Neural crest cell (in vitro differentiated cells): ENCODE measurements at regions not wholly inside any gene's neighbourhood (a gene's known extent, or its start where the extent isn't known, plus 50 kb on each side); places are given as distances from the start of the nearest gene placed in this dataset.
A peak's percentile ranks its signal among the peaks of the same experiment; 100 is the strongest.

Experiments used
- DNase-seq: peaks from one replicate; pipeline ENCODE4 v3.0.0; 2021; ENCODE audit warnings: low read depth, mixed read lengths, low spot score
- H3K27ac Mint-ChIP-seq: one replicate; pipeline ENCODE4 v1.8.0; 2021; ENCODE audit warnings: mild to moderate bottlenecking, mixed read lengths; ENCODE audit not compliant: unreplicated experiment
- H3K27me3 Mint-ChIP-seq: 2 replicates; pipeline ENCODE4 v1.8.0; 2021; ENCODE audit warnings: low read depth, mild to moderate bottlenecking, mixed read lengths
- H3K36me3 Mint-ChIP-seq: 2 replicates; pipeline ENCODE4 v1.8.0; 2021; ENCODE audit warnings: low read depth, mild to moderate bottlenecking, mixed read lengths
- H3K4me1 Mint-ChIP-seq: 2 replicates; pipeline ENCODE4 v1.8.0; 2021; ENCODE audit warnings: mixed read lengths
- H3K4me3 Mint-ChIP-seq: one replicate; pipeline ENCODE4 v1.8.0; 2021; ENCODE audit warnings: mild to moderate bottlenecking, mixed read lengths
- H3K9me3 Mint-ChIP-seq: 2 replicates; pipeline ENCODE4 v1.8.0; 2021; ENCODE audit warnings: mixed read lengths
- TF ChIP-seq, protein P1 (sequence below): fragments of 200-600 bp; sonication (generic); conservative IDR thresholded peaks from 2 replicates; pipeline ENCODE4 v1.5.0; 2021; ENCODE audit warnings: antibody characterized with exemption, mild to moderate bottlenecking

DNA sequence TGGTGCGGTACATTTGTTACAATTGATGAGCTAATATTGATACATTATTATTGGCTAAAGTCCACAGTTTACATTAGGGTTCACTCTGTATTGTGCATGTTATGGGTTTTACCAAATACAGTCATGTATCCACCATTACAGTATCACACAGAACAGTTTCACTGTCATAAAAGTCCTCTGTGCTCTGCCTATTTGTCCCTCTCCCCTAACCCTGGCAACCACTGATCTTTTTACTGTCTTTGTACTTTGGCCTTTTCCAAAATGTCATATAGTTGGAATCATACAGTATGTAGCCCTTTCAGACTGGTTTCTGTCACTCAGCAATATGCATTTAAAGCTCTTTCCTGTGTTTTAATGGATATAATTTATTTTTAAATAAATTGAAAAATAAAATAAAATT lies 83.1 kb upstream of the SLC4A7 start:
- no peaks in the 10 kb centered on the region for H3K36me3 Mint-ChIP-seq
- TF ChIP-seq, protein P1, sequence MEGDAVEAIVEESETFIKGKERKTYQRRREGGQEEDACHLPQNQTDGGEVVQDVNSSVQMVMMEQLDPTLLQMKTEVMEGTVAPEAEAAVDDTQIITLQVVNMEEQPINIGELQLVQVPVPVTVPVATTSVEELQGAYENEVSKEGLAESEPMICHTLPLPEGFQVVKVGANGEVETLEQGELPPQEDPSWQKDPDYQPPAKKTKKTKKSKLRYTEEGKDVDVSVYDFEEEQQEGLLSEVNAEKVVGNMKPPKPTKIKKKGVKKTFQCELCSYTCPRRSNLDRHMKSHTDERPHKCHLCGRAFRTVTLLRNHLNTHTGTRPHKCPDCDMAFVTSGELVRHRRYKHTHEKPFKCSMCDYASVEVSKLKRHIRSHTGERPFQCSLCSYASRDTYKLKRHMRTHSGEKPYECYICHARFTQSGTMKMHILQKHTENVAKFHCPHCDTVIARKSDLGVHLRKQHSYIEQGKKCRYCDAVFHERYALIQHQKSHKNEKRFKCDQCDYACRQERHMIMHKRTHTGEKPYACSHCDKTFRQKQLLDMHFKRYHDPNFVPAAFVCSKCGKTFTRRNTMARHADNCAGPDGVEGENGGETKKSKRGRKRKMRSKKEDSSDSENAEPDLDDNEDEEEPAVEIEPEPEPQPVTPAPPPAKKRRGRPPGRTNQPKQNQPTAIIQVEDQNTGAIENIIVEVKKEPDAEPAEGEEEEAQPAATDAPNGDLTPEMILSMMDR: no peak
- H3K4me3 Mint-ChIP-seq: no peak overlapping the region
- DNase-seq: no peak
- H3K4me1 Mint-ChIP-seq: peaks cover 7% of the 10 kb centered on the region
- H3K27me3 Mint-ChIP-seq: no peaks in the 10 kb centered on the region
- no peaks in the 10 kb centered on the region for H3K9me3 Mint-ChIP-seq
- H3K27ac Mint-ChIP-seq: no peak overlapping the region

DNA sequence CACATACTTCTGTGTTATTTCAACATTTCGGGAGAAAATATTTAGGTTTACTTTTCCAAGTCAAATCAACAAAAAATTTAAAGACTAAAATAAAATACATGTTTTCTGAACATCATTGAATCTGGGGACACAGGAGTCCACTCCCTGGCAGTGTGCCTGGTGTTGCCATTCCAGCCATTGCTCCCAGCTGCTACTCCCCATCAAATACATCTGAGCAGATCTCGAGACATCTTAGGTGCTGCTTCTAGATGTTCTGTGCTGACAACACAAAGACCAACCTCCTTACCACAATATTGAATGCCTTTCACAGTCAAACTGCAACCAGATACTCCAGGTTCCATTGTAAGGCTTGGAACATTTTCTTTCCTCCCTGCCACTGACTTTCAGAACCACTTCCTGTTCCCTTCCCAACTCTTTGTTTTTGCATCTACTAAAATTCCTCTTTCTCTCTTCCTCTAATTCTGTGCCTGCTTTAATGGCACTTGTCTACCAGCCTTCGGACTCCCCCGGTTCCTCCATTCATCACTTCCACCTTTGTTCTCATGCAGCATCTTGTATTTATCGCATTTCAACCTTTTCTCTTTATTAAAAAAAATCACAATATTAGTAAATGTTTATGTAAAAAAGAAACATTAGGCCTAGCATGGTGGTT lies 81.1 kb upstream of the SLC4A7 start:
- H3K4me3 Mint-ChIP-seq: no peak overlapping the region
- DNase-seq: no peak
- no peaks in the 10 kb centered on the region for H3K27me3 Mint-ChIP-seq
- no peaks in the 10 kb centered on the region for H3K9me3 Mint-ChIP-seq
- no peak overlapping the region for H3K27ac Mint-ChIP-seq
- TF ChIP-seq, protein P1: no peak
- peaks cover 4% of the 10 kb centered on the region for H3K4me1 Mint-ChIP-seq
- H3K36me3 Mint-ChIP-seq: no peaks in the 10 kb centered on the region

DNA sequence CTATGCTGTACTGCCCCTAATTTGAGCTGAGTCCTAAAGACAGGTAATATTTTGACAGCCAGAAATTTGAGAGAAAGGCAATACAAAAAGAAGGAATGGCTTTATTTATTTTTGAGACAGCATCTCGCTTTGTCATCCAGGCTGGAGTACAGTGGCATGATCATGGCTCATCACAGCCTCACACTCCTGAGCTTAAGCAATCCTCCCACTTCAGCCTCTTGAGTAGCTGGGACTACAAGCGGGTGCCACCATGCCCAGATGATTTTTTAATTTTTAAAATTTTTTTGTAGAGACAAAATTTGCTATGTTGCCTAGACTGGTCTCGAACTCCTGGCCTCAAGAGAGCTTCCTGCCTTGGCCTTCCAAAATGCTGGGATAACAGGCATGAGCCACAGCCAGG lies 77.4 kb upstream of the SLC4A7 start:
- H3K9me3 Mint-ChIP-seq: no peaks in the 10 kb centered on the region
- DNase-seq: no peak
- TF ChIP-seq, protein P1: no peak
- H3K36me3 Mint-ChIP-seq: no peaks in the 10 kb centered on the region
- no peak overlapping the region for H3K27ac Mint-ChIP-seq
- H3K4me3 Mint-ChIP-seq: no peak overlapping the region
- peaks cover 4% of the 10 kb centered on the region for H3K4me1 Mint-ChIP-seq
- H3K27me3 Mint-ChIP-seq: no peaks in the 10 kb centered on the region

DNA sequence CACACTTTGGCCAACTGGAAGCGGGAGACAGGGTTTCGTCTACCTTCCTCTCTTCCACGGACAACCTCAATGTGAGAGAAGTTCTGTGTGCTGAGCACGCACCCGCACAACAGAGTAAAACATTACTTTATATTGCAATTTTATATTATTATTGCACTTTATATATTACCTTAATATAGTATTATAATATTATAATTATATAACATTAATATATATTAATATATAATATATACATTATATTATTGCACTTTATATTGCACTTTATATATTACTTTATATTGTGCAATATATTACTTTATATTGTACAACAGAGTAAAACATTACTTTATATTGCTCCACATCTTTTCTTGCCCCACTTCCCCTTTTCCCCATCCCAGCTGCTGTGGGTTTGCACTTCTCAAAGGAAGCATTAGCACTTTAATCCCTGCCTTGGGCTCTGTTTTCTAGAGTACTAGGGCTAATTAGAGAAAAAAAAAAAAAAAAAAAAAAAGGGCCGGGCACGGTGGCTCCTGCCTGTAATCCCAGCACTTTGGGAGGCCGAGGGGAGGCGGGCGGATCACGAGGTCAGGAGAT lies 76.4 kb upstream of the SLC4A7 start:
- H3K9me3 Mint-ChIP-seq: no peaks in the 10 kb centered on the region
- peaks cover 3% of the 10 kb centered on the region for H3K4me1 Mint-ChIP-seq
- H3K27ac Mint-ChIP-seq: no peak overlapping the region
- no peak overlapping the region for H3K4me3 Mint-ChIP-seq
- no peaks in the 10 kb centered on the region for H3K27me3 Mint-ChIP-seq
- H3K36me3 Mint-ChIP-seq: no peaks in the 10 kb centered on the region
- no peak for DNase-seq
- TF ChIP-seq, protein P1: no peak

DNA sequence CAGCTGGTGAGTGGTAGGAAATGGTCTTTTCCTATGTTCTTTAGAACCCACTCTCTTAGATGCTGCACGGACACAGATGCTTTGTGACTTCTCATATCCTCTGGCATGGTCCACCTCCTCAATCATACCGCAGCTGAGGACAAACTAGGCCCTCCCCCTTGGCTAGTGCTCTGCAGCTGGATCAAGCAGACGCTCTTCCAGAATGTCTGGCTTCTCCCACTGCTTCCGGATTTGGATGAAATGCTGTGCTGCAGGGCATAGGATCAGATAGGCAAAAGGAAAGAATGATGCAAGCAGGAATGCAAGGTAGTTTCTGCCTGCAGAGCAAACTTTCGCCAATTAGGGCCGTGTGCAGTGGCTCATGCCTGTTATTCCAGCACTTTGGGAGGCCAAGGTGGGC lies 75.7 kb upstream of the SLC4A7 start:
- H3K27ac Mint-ChIP-seq: peak overlapping the region; percentile 46
- no peak overlapping the region for H3K4me3 Mint-ChIP-seq
- no peaks in the 10 kb centered on the region for H3K9me3 Mint-ChIP-seq
- no peaks in the 10 kb centered on the region for H3K36me3 Mint-ChIP-seq
- no peak for DNase-seq
- TF ChIP-seq, protein P1: no peak
- no peaks in the 10 kb centered on the region for H3K4me1 Mint-ChIP-seq
- H3K27me3 Mint-ChIP-seq: no peaks in the 10 kb centered on the region
